ENCODE measurements at regions not wholly inside any gene's neighbourhood (a gene's known extent, or its start where the extent isn't known, plus 50 kb on each side); places are given as distances from the start of the nearest gene placed in this dataset.

GRCh38 chr4:57412259-57413054 lies 302.3 kb upstream of the IGFBP7 start:
- Histone ChIP-seq H3K4me3 (ENCODE audit: low read length) (no peak overlapping the region), H3K9ac (ENCODE audit: low read length) (no peak overlapping the region), H4K20me1 (ENCODE audit: low read length) (no peaks in the 10 kb centered on the region), H3K4me2 (ENCODE audit: low read length) (no peak overlapping the region), H3K79me2 (ENCODE audit: low read length) (no peaks in the 10 kb centered on the region), H3F3A (ENCODE audit: low read length, unreplicated experiment) (no peaks in the 10 kb centered on the region), H2AFZ (ENCODE audit: low read length) (peak overlapping the region; percentile 36; the same call in 1 of the 2 replicates), H3K36me3 (ENCODE audit: low read depth, low read length) (no peaks in the 10 kb centered on the region), H3K9me2 (replicated peaks; ENCODE audit: low read length) (no peaks in the 10 kb centered on the region), H3K9me3 (ENCODE audit: low read length) (no peaks in the 10 kb centered on the region), H3K27ac (ENCODE audit: low read length) (no peak overlapping the region), H3K27me3 (ENCODE audit: low read length) (no peaks in the 10 kb centered on the region), H3K4me1 (ENCODE audit: insufficient read depth, low read length) (peaks cover 6% of the 10 kb centered on the region)
- intact Hi-C loops (cut with micrococcal nuclease): no loop called here
- ChIA-PET POLR2A (ENCODE audit: unreplicated experiment) (no interaction called here), CTCF (no interaction called here)
- TF ChIP-seq EZH2phosphoT487 (IDR thresholded peaks at IDR 0.05; ENCODE audit: borderline replicate concordance, low read length) (no peak), CTCF (conservative IDR thresholded peaks at IDR 0.05; ENCODE audit: low read depth, low read length) (no peak), EZH2 (IDR thresholded peaks at IDR 0.05; ENCODE audit: low read length, unreplicated experiment) (no peak)
- BruUV-seq (replicated peaks): no TSS peak
- DNase-seq (no peak), ATAC-seq (no peak)

GRCh38 chr4:57410331-57411052 lies 300.3 kb upstream of the IGFBP7 start:
- no peaks in the 10 kb centered on the region for H3K9me2 ChIP-seq (replicated peaks; ENCODE audit: low read length)
- no peak overlapping the region for H3K9ac ChIP-seq (ENCODE audit: low read length)
- H3K4me3 ChIP-seq (ENCODE audit: low read length): no peak overlapping the region
- ChIA-PET POLR2A (ENCODE audit: unreplicated experiment) (no interaction called here), CTCF (no interaction called here)
- TF ChIP-seq EZH2phosphoT487 (IDR thresholded peaks at IDR 0.05; ENCODE audit: borderline replicate concordance, low read length): no peak
- no peak for TF ChIP-seq CTCF (conservative IDR thresholded peaks at IDR 0.05; ENCODE audit: low read depth, low read length)
- TF ChIP-seq EZH2 (IDR thresholded peaks at IDR 0.05; ENCODE audit: low read length, unreplicated experiment): no peak
- no peaks in the 10 kb centered on the region for H3K79me2 ChIP-seq (ENCODE audit: low read length)
- no peaks in the 10 kb centered on the region for H3K9me3 ChIP-seq (ENCODE audit: low read length)
- ATAC-seq: no peak
- no peak overlapping the region for H3K4me2 ChIP-seq (ENCODE audit: low read length)
- H2AFZ ChIP-seq (ENCODE audit: low read length): no peak overlapping the region
- H4K20me1 ChIP-seq (ENCODE audit: low read length): no peaks in the 10 kb centered on the region
- H3K36me3 ChIP-seq (ENCODE audit: low read depth, low read length): no peaks in the 10 kb centered on the region
- no peak for DNase-seq
- no TSS peak for BruUV-seq (replicated peaks)
- intact Hi-C loops (cut with micrococcal nuclease): no loop called here
- no peaks in the 10 kb centered on the region for H3K27me3 ChIP-seq (ENCODE audit: low read length)
- H3K4me1 ChIP-seq (ENCODE audit: insufficient read depth, low read length): peaks cover 22% of the 10 kb centered on the region
- no peaks in the 10 kb centered on the region for H3F3A ChIP-seq (ENCODE audit: low read length, unreplicated experiment)
- no peak overlapping the region for H3K27ac ChIP-seq (ENCODE audit: low read length)

DNA sequence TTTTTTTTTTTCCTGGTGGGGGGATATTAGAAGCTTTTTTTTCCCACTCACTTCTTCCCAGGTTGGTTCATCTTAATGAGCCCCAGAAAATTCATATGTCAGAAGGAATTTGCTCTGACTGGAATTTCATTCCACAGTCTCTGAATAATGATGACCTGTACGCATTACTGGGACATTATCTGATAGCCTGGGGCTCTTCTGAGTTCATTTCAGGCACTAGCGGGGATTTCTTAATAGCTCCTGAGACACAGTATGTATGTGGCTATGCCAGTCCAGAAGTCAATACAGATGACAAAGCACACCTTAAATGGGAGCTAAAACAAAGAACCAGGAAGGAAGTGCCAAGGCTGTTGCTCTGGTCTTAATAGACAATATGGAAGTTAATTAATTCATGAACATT lies 295.2 kb upstream of the IGFBP7 start:
- peak; percentile 98 for DNase-seq
- Histone ChIP-seq H3K9me3 (ENCODE audit: low read length) (no peaks in the 10 kb centered on the region), H3K9me2 (replicated peaks; ENCODE audit: low read length) (no peaks in the 10 kb centered on the region), H3K4me1 (ENCODE audit: insufficient read depth, low read length) (peaks cover 46% of the 10 kb centered on the region), H2AFZ (ENCODE audit: low read length) (peak overlapping the region; percentile 17; the same call in 1 of the 2 replicates), H3K36me3 (ENCODE audit: low read depth, low read length) (no peaks in the 10 kb centered on the region), H3K79me2 (ENCODE audit: low read length) (no peaks in the 10 kb centered on the region), H3K4me3 (ENCODE audit: low read length) (no peak overlapping the region), H4K20me1 (ENCODE audit: low read length) (no peaks in the 10 kb centered on the region), H3K27ac (ENCODE audit: low read length) (peak overlapping the region; percentile 73), H3K4me2 (ENCODE audit: low read length) (peak overlapping the region; percentile 44), H3K27me3 (ENCODE audit: low read length) (no peaks in the 10 kb centered on the region), H3F3A (ENCODE audit: low read length, unreplicated experiment) (no peaks in the 10 kb centered on the region), H3K9ac (ENCODE audit: low read length) (peak overlapping the region; percentile 4; the same call in 1 of the 2 replicates)
- ChIA-PET CTCF (no interaction called here), POLR2A (ENCODE audit: unreplicated experiment) (no interaction called here)
- no TSS peak for BruUV-seq (replicated peaks)
- no peak for TF ChIP-seq EZH2 (IDR thresholded peaks at IDR 0.05; ENCODE audit: low read length, unreplicated experiment)
- no peak for TF ChIP-seq CTCF (conservative IDR thresholded peaks at IDR 0.05; ENCODE audit: low read depth, low read length)
- no peak for TF ChIP-seq EZH2phosphoT487 (IDR thresholded peaks at IDR 0.05; ENCODE audit: borderline replicate concordance, low read length)
- intact Hi-C loops (cut with micrococcal nuclease): no loop called here
- ATAC-seq: peak; percentile 64

Measured in PC-3 (cell line).